GM18502 (cell line): ENCODE measurements at regions not wholly inside any gene's neighbourhood (a gene's known extent, or its start where the extent isn't known, plus 50 kb on each side); places are given as distances from the start of the nearest gene placed in this dataset.

Experiments used
- ATAC-seq: cut with Tn5 transposase; IDR thresholded peaks from one replicate; pipeline ENCODE4 v1.9.1; 2021; ENCODE audit warnings: mild to moderate bottlenecking; ENCODE audit not compliant: unreplicated experiment, poor library complexity

- ATAC-seq = no peak
Measured at GRCh38 chr2:200131307-200131706, 175.2 kb upstream of the SPATS2L start.

- no peak for ATAC-seq
Measured at GRCh38 chr2:200135082-200135481, 171.4 kb upstream of the SPATS2L start.

GRCh38 chr2:200136655-200137054 lies 169.8 kb upstream of the SPATS2L start:
- ATAC-seq = no peak

GRCh38 chr2:200137271-200137670 lies 169.2 kb upstream of the SPATS2L start:
- no peak for ATAC-seq

- no peak for ATAC-seq
Measured at GRCh38 chr2:200137691-200138090, 168.8 kb upstream of the SPATS2L start.

GRCh38 chr2:200138391-200139124 lies 167.9 kb upstream of the SPATS2L start:
- ATAC-seq = no peak

- no peak for ATAC-seq
Measured at GRCh38 chr2:200144571-200144970, 161.9 kb upstream of the SPATS2L start.

- ATAC-seq = no peak
Measured at GRCh38 chr2:200146501-200146900, 160.0 kb upstream of the SPATS2L start.

GRCh38 chr2:200147371-200147770 lies 159.1 kb upstream of the SPATS2L start:
- no peak for ATAC-seq

GRCh38 chr2:200148366-200148765 lies 158.1 kb upstream of the SPATS2L start:
- ATAC-seq = no peak

- no peak for ATAC-seq
Measured at GRCh38 chr2:200150411-200151086, 155.9 kb upstream of the SPATS2L start.

- ATAC-seq = no peak
Measured at GRCh38 chr2:200155652-200156051, 150.8 kb upstream of the SPATS2L start.

- no peak for ATAC-seq
Measured at GRCh38 chr2:200156166-200156835, 150.2 kb upstream of the SPATS2L start.

GRCh38 chr2:200158647-200159356 lies 147.7 kb upstream of the SPATS2L start:
- ATAC-seq = no peak

GRCh38 chr2:200159357-200159707 lies 147.2 kb upstream of the SPATS2L start:
- ATAC-seq = no peak

GRCh38 chr2:200159829-200160781 lies 146.4 kb upstream of the SPATS2L start:
- ATAC-seq = no peak

- no peak for ATAC-seq
Measured at GRCh38 chr2:200161458-200161857, 145.0 kb upstream of the SPATS2L start.

- no peak for ATAC-seq
Measured at GRCh38 chr2:200165687-200166086, 140.8 kb upstream of the SPATS2L start.

- no peak for ATAC-seq
Measured at GRCh38 chr2:200168641-200169555, 137.6 kb upstream of the SPATS2L start.
